ENCODE measurements at regions not wholly inside any gene's neighbourhood (a gene's known extent, or its start where the extent isn't known, plus 50 kb on each side); places are given as distances from the start of the nearest gene placed in this dataset.
"Not testable (repeated sequence)": the region's sequence is repeated elsewhere in the genome, so short reads cannot be mapped to it uniquely, and the experiment has no call there.

DNA sequence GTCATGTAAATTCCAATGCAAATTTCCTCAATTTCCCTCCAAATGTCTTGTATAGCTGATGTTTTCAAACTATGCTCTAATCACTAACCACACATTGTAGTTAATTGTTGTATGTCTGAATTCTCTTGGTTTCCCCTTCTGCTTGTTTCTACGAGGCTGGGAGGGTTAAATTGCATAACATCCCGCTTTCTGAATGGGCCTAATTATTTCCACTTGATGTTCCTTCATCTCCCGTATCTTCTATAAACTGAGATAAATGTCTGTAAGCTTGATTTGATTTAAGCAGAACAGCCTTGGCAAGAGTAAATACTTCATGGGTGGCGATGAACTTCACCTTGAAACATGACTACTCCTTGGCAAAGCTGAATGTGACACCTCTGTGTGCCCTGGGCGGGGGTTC lies 72.2 kb downstream of the SERINC2 start:
- in situ Hi-C loops (cut with HindIII; ENCODE audit: low pct_unique_long_range_greater_than_20kb, low sequenced_read_pairs) = no loop called here
- DNase-seq (ENCODE audit: low read depth in 1 of 2, low spot score in 1 of 2) = no peak
- TF ChIP-seq JUND (IDR thresholded peaks at IDR 0.05; ENCODE audit: low read depth) = no peak

DNA sequence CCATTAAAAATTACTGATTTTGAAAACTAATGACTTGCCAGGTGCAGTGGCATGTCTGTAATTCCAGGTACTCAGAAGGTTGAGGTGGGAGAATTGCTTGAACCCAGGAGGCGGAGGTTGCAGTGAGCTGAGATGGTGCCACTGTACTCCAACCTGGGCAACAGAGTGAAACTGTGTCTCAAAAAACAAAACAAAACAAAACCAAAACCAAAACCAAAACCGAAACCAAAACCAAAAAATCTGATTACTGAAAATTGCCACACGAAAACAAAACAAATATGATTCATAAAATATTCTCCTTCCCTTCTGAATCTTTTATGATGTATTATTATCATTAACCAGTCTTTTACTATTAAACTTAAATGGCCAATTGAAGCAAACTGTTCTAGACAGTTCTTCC lies 74.1 kb downstream of the SERINC2 start:
- TF ChIP-seq JUND (IDR thresholded peaks at IDR 0.05; ENCODE audit: low read depth) = no peak
- in situ Hi-C loops (cut with HindIII; ENCODE audit: low pct_unique_long_range_greater_than_20kb, low sequenced_read_pairs) = no loop called here
- no peak for DNase-seq (ENCODE audit: low read depth in 1 of 2, low spot score in 1 of 2)

GRCh38 chr1:31487721-31488293 lies 74.8 kb downstream of the SERINC2 start:
- in situ Hi-C loops (cut with HindIII; ENCODE audit: low pct_unique_long_range_greater_than_20kb, low sequenced_read_pairs) = no loop called here

GRCh38 chr1:31488528-31488927 lies 75.5 kb downstream of the SERINC2 start:
- TF ChIP-seq JUND (IDR thresholded peaks at IDR 0.05; ENCODE audit: low read depth) = no peak
- in situ Hi-C loops (cut with HindIII; ENCODE audit: low pct_unique_long_range_greater_than_20kb, low sequenced_read_pairs) = no loop called here
- no peak for DNase-seq (ENCODE audit: low read depth in 1 of 2, low spot score in 1 of 2)

More at GRCh38 chr1:31487721-31488293, 74.8 kb downstream of the SERINC2 start:
- no peak for TF ChIP-seq JUND (IDR thresholded peaks at IDR 0.05; ENCODE audit: low read depth)
- no peak for DNase-seq (ENCODE audit: low read depth in 1 of 2, low spot score in 1 of 2)

- DNase-seq (ENCODE audit: low read depth in 1 of 2, low spot score in 1 of 2); in situ Hi-C loops (cut with HindIII; ENCODE audit: low pct_unique_long_range_greater_than_20kb, low sequenced_read_pairs): not testable (repeated sequence)
Observed at GRCh38 chr1:31489575-31489974, 76.6 kb downstream of the SERINC2 start.

DNA sequence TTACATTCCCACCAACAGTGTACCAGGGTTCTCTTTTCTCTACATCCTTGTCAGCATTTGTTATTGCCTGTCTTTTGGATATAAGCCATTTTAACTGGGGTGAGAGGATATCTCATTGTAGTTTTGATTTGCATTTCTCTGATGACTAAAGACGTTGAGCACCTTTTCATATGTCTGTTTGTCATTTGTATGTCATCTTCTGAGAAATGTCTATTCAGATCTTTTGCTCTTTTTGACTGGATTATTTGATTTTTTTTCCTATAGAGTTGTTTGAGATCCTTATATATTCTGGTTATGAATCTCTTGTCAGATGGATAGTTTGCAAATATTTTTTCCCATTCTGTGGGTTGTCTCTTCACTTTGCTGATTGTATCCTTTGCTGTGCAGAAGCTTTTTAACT lies 77.6 kb downstream of the SERINC2 start:
- in situ Hi-C loops (cut with HindIII; ENCODE audit: low pct_unique_long_range_greater_than_20kb, low sequenced_read_pairs); DNase-seq (ENCODE audit: low read depth in 1 of 2, low spot score in 1 of 2): not testable (repeated sequence)

DNA sequence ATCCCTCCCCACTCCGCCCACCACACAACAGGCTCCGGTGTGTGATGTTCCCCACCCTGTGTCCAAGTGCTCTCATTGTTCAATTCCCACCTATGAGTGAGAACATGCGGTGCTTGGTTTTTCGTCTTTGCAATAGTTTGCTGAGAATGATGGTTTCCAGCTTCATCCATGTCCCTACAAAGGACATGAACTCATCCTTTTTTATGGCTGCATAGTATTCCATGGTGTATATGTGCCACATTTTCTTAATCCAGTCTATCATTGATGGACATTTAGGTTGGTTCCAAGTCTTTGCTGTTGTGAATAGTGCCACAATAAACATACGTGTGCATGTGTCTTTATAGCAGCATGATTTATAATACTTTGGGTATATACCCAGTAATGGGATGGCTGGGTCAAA lies 81.0 kb upstream of the TINAGL1 start:
- DNase-seq (ENCODE audit: low read depth in 1 of 2, low spot score in 1 of 2); in situ Hi-C loops (cut with HindIII; ENCODE audit: low pct_unique_long_range_greater_than_20kb, low sequenced_read_pairs): not testable (repeated sequence)

DNA sequence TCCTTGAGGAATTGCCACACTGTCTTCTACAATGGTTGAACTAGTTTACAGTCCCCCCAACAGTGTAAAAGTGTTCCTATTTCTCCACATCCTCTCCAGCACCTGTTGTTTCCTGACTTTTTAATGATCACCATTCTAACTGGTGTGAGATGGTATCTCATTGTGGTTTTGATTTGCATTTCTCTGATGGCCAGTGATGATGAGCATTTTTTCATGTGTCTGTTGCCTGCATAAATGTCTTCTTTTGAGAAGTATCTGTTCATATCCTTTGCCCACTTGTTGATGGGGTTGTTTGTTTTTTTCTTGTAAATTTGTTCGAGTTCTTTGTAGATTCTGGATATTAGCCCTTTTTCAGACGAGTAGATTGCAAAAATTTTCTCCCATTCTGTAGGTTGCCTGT lies 80.5 kb upstream of the TINAGL1 start:
- DNase-seq (ENCODE audit: low read depth in 1 of 2, low spot score in 1 of 2); in situ Hi-C loops (cut with HindIII; ENCODE audit: low pct_unique_long_range_greater_than_20kb, low sequenced_read_pairs): not testable (repeated sequence)

- in situ Hi-C loops (cut with HindIII; ENCODE audit: low pct_unique_long_range_greater_than_20kb, low sequenced_read_pairs) = no loop called here
- no peak for DNase-seq (ENCODE audit: low read depth in 1 of 2, low spot score in 1 of 2)
- TF ChIP-seq JUND (IDR thresholded peaks at IDR 0.05; ENCODE audit: low read depth) = no peak
Observed at GRCh38 chr1:31497601-31498000, 78.7 kb upstream of the TINAGL1 start.

DNA sequence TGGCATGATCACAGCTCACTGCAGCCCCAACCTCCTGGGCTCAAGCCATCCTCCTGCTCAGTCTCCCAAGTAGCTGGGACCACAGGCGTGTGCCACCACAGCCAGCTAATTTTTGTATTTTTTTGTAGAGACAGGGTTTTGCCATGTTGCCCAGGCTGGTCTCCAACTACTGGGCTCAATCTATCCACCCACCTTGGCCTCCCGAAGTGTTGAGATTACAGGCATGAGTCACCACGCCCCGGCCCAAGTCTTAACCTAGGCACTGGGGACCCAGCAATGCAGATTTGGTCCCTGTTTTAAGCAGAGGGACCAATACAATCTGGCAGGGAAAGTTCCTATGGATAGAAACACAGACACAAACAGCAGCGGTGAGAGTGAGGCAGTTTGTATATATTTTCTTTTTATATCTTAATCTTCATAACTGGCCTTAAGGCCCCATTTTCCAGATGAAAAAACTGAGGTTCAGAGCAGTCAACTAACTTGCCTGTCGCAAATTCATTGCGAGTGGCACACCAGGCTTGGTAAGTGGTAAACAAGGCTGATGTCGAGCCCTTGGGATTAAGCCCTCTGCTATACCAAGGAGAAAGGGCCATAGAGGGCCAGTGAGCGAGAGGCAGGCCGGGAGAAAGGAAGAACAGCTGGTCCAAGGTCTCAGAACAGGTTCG lies 77.8 kb upstream of the TINAGL1 start:
- DNase-seq (ENCODE audit: low read depth in 1 of 2, low spot score in 1 of 2) = no peak
- TF ChIP-seq JUND (IDR thresholded peaks at IDR 0.05; ENCODE audit: low read depth) = no peak
- in situ Hi-C loops (cut with HindIII; ENCODE audit: low pct_unique_long_range_greater_than_20kb, low sequenced_read_pairs) = no loop called here

- TF ChIP-seq JUND (IDR thresholded peaks at IDR 0.05; ENCODE audit: low read depth) = no peak
- in situ Hi-C loops (cut with HindIII; ENCODE audit: low pct_unique_long_range_greater_than_20kb, low sequenced_read_pairs) = no loop called here
- DNase-seq (ENCODE audit: low read depth in 1 of 2, low spot score in 1 of 2) = no peak
Observed at GRCh38 chr1:31501505-31501904, 74.8 kb upstream of the TINAGL1 start.

GRCh38 chr1:31502253-31502652 lies 74.1 kb upstream of the TINAGL1 start:
- in situ Hi-C loops (cut with HindIII; ENCODE audit: low pct_unique_long_range_greater_than_20kb, low sequenced_read_pairs) = no loop called here
- no peak for DNase-seq (ENCODE audit: low read depth in 1 of 2, low spot score in 1 of 2)
- no peak for TF ChIP-seq JUND (IDR thresholded peaks at IDR 0.05; ENCODE audit: low read depth)

GRCh38 chr1:31502926-31503511 lies 73.3 kb upstream of the TINAGL1 start:
- in situ Hi-C loops (cut with HindIII; ENCODE audit: low pct_unique_long_range_greater_than_20kb, low sequenced_read_pairs) = no loop called here
- DNase-seq (ENCODE audit: low read depth in 1 of 2, low spot score in 1 of 2) = no peak
- no peak for TF ChIP-seq JUND (IDR thresholded peaks at IDR 0.05; ENCODE audit: low read depth)

DNA sequence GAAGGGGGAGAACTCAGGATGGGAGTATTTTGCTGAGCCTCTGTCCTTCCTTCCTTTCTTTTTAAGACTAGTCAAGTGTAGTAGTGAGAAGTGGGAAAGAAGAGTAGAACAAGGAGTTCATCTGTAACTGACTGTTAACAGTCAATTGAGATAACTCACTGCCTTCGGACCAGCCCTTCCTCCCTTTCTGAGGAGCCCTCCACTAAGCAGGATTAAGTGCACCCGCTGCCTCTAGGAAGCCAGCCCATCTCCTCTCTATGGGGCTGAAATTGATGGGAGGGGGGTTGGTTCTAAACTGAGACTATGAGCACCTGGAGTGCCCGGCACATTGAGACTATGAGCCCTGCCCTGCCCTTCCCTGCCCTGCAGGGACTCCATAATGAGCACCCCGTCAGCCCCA lies 72.7 kb upstream of the TINAGL1 start:
- no peak for TF ChIP-seq JUND (IDR thresholded peaks at IDR 0.05; ENCODE audit: low read depth)
- DNase-seq (ENCODE audit: low read depth in 1 of 2, low spot score in 1 of 2) = no peak
- in situ Hi-C loops (cut with HindIII; ENCODE audit: low pct_unique_long_range_greater_than_20kb, low sequenced_read_pairs) = no loop called here
